ENCODE measurements at regions not wholly inside any gene's neighbourhood (a gene's known extent, or its start where the extent isn't known, plus 50 kb on each side); places are given as distances from the start of the nearest gene placed in this dataset.

DNA sequence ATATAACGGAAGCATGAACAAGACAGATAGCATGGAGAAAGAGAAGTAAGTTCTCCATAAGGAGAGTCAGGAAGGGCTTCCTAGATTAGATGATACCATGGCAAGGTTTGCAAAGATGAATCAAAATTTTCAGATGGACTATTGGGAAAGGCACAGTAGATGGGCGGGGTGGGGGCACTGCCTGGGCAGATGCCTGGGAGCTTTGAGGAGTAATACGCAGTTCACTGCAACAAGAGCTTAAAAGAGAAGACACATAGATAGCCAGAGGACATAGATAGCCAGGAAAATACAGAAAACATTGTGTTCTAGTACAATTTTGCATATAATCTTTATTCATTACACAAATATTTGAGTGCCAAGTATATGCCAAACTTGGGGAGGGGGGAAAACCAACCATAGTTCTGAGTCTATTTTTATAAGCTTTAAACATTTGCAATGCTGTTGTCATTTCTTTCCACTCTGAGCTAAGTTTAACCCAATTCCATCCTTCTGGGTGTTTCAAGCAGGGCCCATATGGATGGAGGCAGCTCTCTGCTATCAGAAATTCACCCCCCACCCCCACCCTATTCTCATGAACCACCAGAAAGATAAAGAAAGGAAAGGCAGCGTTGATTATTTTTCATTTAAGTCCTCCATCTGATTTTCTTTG is 120.6 kb downstream of the NUF2 start:
- TF ChIP-seq, protein P1, sequence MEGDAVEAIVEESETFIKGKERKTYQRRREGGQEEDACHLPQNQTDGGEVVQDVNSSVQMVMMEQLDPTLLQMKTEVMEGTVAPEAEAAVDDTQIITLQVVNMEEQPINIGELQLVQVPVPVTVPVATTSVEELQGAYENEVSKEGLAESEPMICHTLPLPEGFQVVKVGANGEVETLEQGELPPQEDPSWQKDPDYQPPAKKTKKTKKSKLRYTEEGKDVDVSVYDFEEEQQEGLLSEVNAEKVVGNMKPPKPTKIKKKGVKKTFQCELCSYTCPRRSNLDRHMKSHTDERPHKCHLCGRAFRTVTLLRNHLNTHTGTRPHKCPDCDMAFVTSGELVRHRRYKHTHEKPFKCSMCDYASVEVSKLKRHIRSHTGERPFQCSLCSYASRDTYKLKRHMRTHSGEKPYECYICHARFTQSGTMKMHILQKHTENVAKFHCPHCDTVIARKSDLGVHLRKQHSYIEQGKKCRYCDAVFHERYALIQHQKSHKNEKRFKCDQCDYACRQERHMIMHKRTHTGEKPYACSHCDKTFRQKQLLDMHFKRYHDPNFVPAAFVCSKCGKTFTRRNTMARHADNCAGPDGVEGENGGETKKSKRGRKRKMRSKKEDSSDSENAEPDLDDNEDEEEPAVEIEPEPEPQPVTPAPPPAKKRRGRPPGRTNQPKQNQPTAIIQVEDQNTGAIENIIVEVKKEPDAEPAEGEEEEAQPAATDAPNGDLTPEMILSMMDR (IDR thresholded peaks at IDR 0.05; ENCODE audit: control insufficient read depth, extremely low read depth, insufficient read depth), result no peak
- no peak overlapping the region for H3K4me3 ChIP-seq (ENCODE audit: low read depth, low read length)
- no peak for DNase-seq (ENCODE audit: low read depth)

DNA sequence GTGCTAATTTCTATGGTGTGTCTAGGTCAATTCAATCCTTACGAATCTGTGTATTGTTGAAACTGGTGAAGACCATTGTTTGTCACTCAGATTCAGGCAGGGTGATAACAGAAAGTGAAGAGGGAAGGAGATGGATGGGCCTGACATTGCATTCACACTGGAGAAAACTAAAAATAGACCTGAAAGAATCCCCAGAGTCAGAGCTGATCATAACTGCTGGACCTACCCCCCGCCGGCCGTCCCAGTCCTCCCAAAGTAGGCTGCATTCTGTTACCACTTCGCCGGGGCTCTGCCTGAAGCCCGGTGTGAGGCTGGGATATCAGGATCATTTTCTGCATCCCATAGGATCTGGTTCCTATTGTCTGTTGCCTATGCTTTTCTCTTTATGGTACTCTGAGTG is 121.1 kb downstream of the NUF2 start:
- TF ChIP-seq, protein P1 (IDR thresholded peaks at IDR 0.05; ENCODE audit: control insufficient read depth, extremely low read depth, insufficient read depth), result no peak
- no peak for DNase-seq (ENCODE audit: low read depth)
- H3K4me3 ChIP-seq (ENCODE audit: low read depth, low read length), result no peak overlapping the region

DNA sequence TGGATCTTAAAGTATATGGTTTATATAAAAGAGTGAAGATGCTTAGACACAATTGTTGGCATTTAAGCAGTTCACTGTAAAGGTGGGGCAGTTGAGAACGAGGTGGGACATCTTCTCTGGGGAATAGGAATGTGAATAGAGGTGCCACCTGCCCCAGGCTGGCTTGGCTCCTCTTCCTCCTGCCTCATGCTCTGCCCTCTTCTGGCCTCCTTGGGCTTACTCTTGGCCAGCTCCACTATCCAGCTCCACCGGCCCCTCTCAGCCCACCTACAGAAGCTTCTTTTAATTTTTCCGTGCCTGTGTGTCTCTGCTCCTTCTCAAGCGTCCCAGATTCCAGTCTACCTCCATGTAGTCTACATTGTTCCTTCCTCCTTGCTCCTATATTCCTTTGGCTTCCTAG is 122.1 kb downstream of the NUF2 start:
- DNase-seq (ENCODE audit: low read depth), result no peak
- TF ChIP-seq, protein P1 (IDR thresholded peaks at IDR 0.05; ENCODE audit: control insufficient read depth, extremely low read depth, insufficient read depth), result no peak
- no peak overlapping the region for H3K4me3 ChIP-seq (ENCODE audit: low read depth, low read length)

DNA sequence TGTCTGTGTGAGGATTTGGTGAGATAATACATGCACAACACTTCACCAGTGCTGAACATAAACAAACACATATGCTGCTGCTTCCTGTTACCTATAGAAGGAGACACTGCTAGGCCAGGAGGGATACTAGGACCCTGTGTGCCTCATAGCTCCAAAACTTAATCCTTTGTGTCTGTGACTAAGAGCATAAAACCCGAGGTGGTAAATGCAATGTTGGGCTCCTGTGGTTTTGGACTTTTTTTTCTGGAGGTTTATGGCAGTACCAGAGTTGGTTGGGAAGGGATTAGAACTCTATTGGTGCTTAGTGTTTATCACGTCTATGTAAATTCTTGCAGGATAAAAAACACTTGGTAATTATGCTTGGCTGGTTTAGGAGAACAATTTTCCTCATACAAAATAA is 122.9 kb downstream of the NUF2 start:
- TF ChIP-seq, protein P1 (IDR thresholded peaks at IDR 0.05; ENCODE audit: control insufficient read depth, extremely low read depth, insufficient read depth), result no peak
- DNase-seq (ENCODE audit: low read depth), result no peak
- no peak overlapping the region for H3K4me3 ChIP-seq (ENCODE audit: low read depth, low read length)

DNA sequence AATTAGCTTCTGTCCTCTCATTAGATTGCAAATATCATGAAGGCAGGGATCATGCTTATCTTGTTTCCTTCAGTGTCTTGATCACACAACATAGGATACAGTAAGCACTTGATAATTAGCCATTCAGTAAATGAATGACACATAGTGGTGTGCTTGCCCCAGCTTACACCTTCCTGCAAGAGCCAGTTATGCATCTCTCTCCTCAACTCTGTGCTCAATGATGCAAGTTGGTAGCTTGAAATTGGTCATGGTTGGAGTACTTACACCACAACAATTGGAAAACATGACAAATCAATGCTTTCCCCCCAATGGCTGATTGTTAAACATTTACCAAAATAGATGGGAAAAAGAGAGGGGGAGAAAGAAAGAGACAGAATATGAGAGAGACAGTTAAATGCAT is 129.2 kb downstream of the NUF2 start:
- no peak for DNase-seq (ENCODE audit: low read depth)
- TF ChIP-seq, protein P1 (IDR thresholded peaks at IDR 0.05; ENCODE audit: control insufficient read depth, extremely low read depth, insufficient read depth), result no peak
- H3K4me3 ChIP-seq (ENCODE audit: low read depth, low read length), result no peak overlapping the region

DNA sequence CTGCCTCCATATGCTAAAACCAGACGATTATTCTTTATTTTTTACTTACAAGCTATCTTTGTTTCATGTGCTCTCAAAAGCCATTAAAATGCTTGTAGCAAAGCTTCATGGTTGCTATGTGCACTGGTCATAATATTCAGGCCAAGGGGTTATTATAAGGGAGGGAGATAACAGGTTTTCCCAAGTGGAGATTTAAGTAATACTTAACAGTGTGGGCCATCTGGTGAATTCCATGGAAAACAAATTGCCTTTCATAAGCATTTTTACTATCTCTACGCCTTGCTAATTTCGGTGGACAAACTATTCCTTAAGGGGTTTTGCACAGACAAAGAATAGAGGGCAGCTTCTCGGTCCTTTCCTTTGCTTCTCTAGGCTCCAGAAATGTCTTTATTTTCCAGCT is 137.8 kb downstream of the NUF2 start:
- TF ChIP-seq, protein P1 (IDR thresholded peaks at IDR 0.05; ENCODE audit: control insufficient read depth, extremely low read depth, insufficient read depth), result no peak
- H3K4me3 ChIP-seq (ENCODE audit: low read depth, low read length), result no peak overlapping the region
- no peak for DNase-seq (ENCODE audit: low read depth)

DNA sequence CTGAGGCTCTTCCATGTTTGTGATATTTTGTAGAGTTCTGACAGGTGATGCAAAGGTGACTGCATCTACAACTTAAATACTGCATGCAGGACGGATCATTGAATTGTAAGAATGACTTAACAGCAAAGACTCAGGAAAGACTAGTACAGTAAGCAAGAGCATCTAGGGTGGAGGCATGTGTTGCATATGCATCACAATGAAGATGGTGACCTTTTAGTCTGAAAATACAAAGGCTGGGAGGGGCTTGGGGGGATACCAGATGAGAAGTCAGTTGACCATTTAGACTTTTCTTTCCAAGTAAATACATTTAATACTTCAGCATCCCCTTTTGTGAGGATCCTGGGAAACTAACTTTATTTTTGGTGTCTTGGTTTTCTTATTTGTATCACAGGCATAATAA is 145.5 kb downstream of the NUF2 start:
- no peak overlapping the region for H3K4me3 ChIP-seq (ENCODE audit: low read depth, low read length)
- no peak for DNase-seq (ENCODE audit: low read depth)
- TF ChIP-seq, protein P1 (IDR thresholded peaks at IDR 0.05; ENCODE audit: control insufficient read depth, extremely low read depth, insufficient read depth), result no peak
